Prostate gland (tissue), 2 donors: ENCODE measurements at regions not wholly inside any gene's neighbourhood (a gene's known extent, or its start where the extent isn't known, plus 50 kb on each side); places are given as distances from the start of the nearest gene placed in this dataset.

ENCODE experiments used
- CTCF ChIP-seq, 4 experiments: fragments of 200-600 bp in 2 of 4; fragments of 450-650 bp in 2 of 4; sonication (generic) in 2 of 4; IDR thresholded peaks; 1 replicate in 3 of 4; 2 replicates in 1 of 4; pipeline ENCODE4 v1.5.1; 2016 to 2019; ENCODE audit warnings: antibody characterized with exemption in 4 of 4, mild to moderate bottlenecking in 2 of 4, moderate library complexity in 2 of 4
- POLR2AphosphoS5 ChIP-seq: sonication (generic); formaldehyde crosslinking; IDR thresholded peaks from one replicate; pipeline ENCODE4 v1.6.1; 2017; ENCODE audit warnings: antibody characterized with exemption

DNA sequence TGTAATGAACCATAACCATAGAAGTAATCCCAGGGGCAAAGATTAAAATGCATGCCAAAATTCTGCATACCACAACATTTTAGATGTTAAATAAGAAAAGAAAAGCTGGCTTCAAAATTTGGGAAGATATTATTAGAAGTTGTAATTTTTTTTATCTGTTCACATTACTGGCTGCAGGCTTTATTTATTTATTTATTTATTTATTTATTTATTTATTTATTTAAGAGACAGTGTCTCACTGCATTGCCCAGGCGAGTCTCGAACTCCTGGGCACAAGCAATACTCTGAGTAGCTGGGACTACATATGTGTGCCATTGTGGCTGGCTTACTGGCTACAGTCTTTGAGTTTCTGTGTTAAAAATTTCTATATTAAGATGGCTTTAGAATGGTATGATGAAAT lies 66.5 kb upstream of the PNPT1 start:
- TF ChIP-seq CTCF (IDR thresholded peaks at IDR 0.05), result no peak
- no peak for TF ChIP-seq POLR2AphosphoS5
